ENCODE measurements at regions not wholly inside any gene's neighbourhood (a gene's known extent, or its start where the extent isn't known, plus 50 kb on each side); places are given as distances from the start of the nearest gene placed in this dataset.

DNA sequence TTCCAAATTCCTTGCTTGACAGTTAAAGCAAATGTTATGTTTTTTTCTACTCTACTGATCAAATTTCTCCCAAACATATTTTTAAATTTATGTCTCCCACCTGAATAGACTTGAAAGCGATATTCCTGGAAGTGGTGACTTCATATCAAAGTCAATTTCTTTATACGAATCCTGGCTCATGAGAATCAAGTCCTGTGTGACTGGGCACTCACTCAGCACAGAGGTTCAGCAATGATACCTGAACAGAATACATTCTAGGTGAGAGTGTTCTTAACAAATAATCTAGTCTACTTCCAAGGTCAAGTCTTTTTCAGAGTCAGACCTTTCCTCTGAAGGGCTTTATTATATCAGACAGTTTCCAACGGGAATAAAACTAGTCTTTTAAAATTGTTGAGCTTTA is 1070.6 kb downstream of the TRHDE start:
- Histone ChIP-seq H3K9me2 (replicated peaks; ENCODE audit: control insufficient read depth, low read length) (no peaks in the 10 kb centered on the region), H3K4me3 (ENCODE audit: low read length) (no peak overlapping the region), H3K36me3 (ENCODE audit: control insufficient read depth, low read length) (no peaks in the 10 kb centered on the region), H3K27ac (ENCODE audit: low read depth, low read length) (no peak overlapping the region), H3K4me2 (ENCODE audit: low read length) (no peak overlapping the region), H4K20me1 (ENCODE audit: control insufficient read depth, insufficient read depth, low read depth, low read length) (no peaks in the 10 kb centered on the region), H3K79me2 (ENCODE audit: control insufficient read depth, low read length) (no peaks in the 10 kb centered on the region), H3K27me3 (ENCODE audit: control insufficient read depth, low read length) (no peaks in the 10 kb centered on the region), H3K4me1 (ENCODE audit: control insufficient read depth, low read length) (no peaks in the 10 kb centered on the region), H3F3A (ENCODE audit: control insufficient read depth, insufficient read depth) (no peaks in the 10 kb centered on the region), H3K9me3 (ENCODE audit: control insufficient read depth, insufficient read depth, low read length) (no peaks in the 10 kb centered on the region)
- TF ChIP-seq, protein P1, sequence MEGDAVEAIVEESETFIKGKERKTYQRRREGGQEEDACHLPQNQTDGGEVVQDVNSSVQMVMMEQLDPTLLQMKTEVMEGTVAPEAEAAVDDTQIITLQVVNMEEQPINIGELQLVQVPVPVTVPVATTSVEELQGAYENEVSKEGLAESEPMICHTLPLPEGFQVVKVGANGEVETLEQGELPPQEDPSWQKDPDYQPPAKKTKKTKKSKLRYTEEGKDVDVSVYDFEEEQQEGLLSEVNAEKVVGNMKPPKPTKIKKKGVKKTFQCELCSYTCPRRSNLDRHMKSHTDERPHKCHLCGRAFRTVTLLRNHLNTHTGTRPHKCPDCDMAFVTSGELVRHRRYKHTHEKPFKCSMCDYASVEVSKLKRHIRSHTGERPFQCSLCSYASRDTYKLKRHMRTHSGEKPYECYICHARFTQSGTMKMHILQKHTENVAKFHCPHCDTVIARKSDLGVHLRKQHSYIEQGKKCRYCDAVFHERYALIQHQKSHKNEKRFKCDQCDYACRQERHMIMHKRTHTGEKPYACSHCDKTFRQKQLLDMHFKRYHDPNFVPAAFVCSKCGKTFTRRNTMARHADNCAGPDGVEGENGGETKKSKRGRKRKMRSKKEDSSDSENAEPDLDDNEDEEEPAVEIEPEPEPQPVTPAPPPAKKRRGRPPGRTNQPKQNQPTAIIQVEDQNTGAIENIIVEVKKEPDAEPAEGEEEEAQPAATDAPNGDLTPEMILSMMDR (IDR thresholded peaks at IDR 0.05; ENCODE audit: low read depth, low read length, poor library complexity, severe bottlenecking), result no peak
- no peak for TF ChIP-seq EZH2phosphoT487 (IDR thresholded peaks at IDR 0.05; ENCODE audit: borderline replicate concordance, low read length)

DNA sequence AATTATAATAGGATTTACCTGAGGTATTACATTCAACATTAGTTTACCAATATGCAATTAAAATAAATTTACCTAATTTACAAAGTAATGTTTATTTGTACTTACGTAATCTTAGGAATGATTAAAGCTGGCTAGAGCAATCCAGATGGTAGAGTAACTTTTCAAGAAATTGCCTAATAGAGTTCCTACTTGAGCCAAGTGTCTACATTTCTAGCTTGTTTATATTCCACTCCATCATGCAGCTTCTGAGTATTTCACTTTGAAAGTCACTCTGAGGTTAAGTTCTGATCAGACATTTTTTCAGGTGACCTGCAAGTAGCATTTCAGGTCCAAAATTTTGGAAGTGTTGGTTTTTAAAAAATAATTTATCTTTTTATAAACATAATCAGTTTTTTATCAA is 1080.7 kb downstream of the TRHDE start:
- Histone ChIP-seq H3K36me3 (ENCODE audit: control insufficient read depth, low read length) (no peaks in the 10 kb centered on the region), H3K9me2 (replicated peaks; ENCODE audit: control insufficient read depth, low read length) (no peaks in the 10 kb centered on the region), H4K20me1 (ENCODE audit: control insufficient read depth, insufficient read depth, low read depth, low read length) (no peaks in the 10 kb centered on the region), H3K9me3 (ENCODE audit: control insufficient read depth, insufficient read depth, low read length) (no peaks in the 10 kb centered on the region), H3K27ac (ENCODE audit: low read depth, low read length) (no peak overlapping the region), H3K27me3 (ENCODE audit: control insufficient read depth, low read length) (no peaks in the 10 kb centered on the region), H3K4me3 (ENCODE audit: low read length) (no peak overlapping the region), H3K79me2 (ENCODE audit: control insufficient read depth, low read length) (no peaks in the 10 kb centered on the region), H3K4me2 (ENCODE audit: low read length) (no peak overlapping the region), H3F3A (ENCODE audit: control insufficient read depth, insufficient read depth) (no peaks in the 10 kb centered on the region), H3K4me1 (ENCODE audit: control insufficient read depth, low read length) (no peaks in the 10 kb centered on the region)
- no peak for TF ChIP-seq EZH2phosphoT487 (IDR thresholded peaks at IDR 0.05; ENCODE audit: borderline replicate concordance, low read length)
- TF ChIP-seq, protein P1 (IDR thresholded peaks at IDR 0.05; ENCODE audit: low read depth, low read length, poor library complexity, severe bottlenecking), result no peak

DNA sequence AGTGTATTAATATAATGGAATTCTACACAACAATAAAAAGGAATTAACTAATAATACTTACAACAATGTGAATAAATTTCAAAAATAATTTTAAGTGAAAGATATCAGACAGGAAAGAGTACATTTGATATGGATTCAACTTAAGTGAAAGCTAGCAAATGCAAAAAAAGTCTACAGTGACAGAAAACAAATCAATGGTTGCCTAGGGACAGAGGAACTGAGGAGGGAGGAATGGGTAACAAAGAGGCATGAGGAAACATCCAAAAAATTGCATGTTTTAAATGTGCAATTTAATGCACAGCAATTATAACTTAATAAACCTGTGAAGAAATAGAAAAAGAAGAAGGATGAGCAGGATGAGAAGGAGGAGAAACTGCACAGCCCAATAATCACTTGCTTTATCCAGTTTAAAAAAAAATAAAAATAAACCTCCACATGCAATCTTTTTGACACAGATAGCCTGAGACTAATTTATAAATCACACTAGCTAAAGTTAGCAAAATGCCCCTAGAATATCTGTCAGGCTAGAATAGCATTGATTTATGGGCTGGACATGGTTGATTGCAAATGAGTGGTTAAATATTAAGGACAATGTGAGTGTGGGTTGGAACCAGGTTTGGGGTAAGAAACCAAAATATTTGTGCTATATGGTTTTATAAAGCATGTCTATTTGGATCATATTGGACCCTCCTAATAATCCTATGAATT is 1089.1 kb downstream of the TRHDE start:
- TF ChIP-seq EZH2phosphoT487 (IDR thresholded peaks at IDR 0.05; ENCODE audit: borderline replicate concordance, low read length), result no peak
- TF ChIP-seq, protein P1 (IDR thresholded peaks at IDR 0.05; ENCODE audit: low read depth, low read length, poor library complexity, severe bottlenecking), result no peak
- H3F3A ChIP-seq (ENCODE audit: control insufficient read depth, insufficient read depth), result no peaks in the 10 kb centered on the region
- no peaks in the 10 kb centered on the region for H3K79me2 ChIP-seq (ENCODE audit: control insufficient read depth, low read length)
- no peaks in the 10 kb centered on the region for H3K36me3 ChIP-seq (ENCODE audit: control insufficient read depth, low read length)
- no peaks in the 10 kb centered on the region for H3K9me3 ChIP-seq (ENCODE audit: control insufficient read depth, insufficient read depth, low read length)
- H3K9me2 ChIP-seq (replicated peaks; ENCODE audit: control insufficient read depth, low read length), result no peaks in the 10 kb centered on the region
- H4K20me1 ChIP-seq (ENCODE audit: control insufficient read depth, insufficient read depth, low read depth, low read length), result no peaks in the 10 kb centered on the region
- no peak overlapping the region for H3K4me3 ChIP-seq (ENCODE audit: low read length)
- H3K27me3 ChIP-seq (ENCODE audit: control insufficient read depth, low read length), result no peaks in the 10 kb centered on the region
- no peak overlapping the region for H3K4me2 ChIP-seq (ENCODE audit: low read length)
- H3K4me1 ChIP-seq (ENCODE audit: control insufficient read depth, low read length), result no peaks in the 10 kb centered on the region
- H3K27ac ChIP-seq (ENCODE audit: low read depth, low read length), result no peak overlapping the region

Measured in DOHH2 (cell line).